ENCODE measurements at regions not wholly inside any gene's neighbourhood (a gene's known extent, or its start where the extent isn't known, plus 50 kb on each side); places are given as distances from the start of the nearest gene placed in this dataset.

GRCh38 chr6:99026135-99026534 lies 78.4 kb upstream of the FBXL4 start:
- H3K36me3 ChIP-seq (ENCODE audit: insufficient read depth in 1 of 2, low read depth in 1 of 2): no peaks in the 10 kb centered on the region
- no peaks in the 10 kb centered on the region for H3K27me3 ChIP-seq (ENCODE audit: insufficient read depth in 3 of 3, low read length in 2 of 3)
- no peaks in the 10 kb centered on the region for H3K9me3 ChIP-seq
- intact Hi-C loops (cut with DNase I): no loop called here
- TF ChIP-seq CTCF (IDR thresholded peaks at IDR 0.05): no peak
- H3K4me3 ChIP-seq: no peak overlapping the region
- 86 to 88% (median 88%) methylated on average over 7 of the region's 7 CpGs for WGBS, 3 donors
- no peaks in the 10 kb centered on the region for H3K4me1 ChIP-seq
- no peak for DNase-seq
- ATAC-seq: no peak
- H3K27ac ChIP-seq: no peak overlapping the region

- Histone ChIP-seq H3K9me3 (no peaks in the 10 kb centered on the region), H3K36me3 (ENCODE audit: insufficient read depth in 1 of 2, low read depth in 1 of 2) (no peaks in the 10 kb centered on the region), H3K27ac (no peak overlapping the region), H3K27me3 (ENCODE audit: insufficient read depth in 3 of 3, low read length in 2 of 3) (no peaks in the 10 kb centered on the region), H3K4me3 (no peak overlapping the region), H3K4me1 (no peaks in the 10 kb centered on the region)
- ATAC-seq: no peak
- intact Hi-C loops (cut with DNase I): no loop called here
- TF ChIP-seq CTCF (IDR thresholded peaks at IDR 0.05): no peak
- DNase-seq: no peak
- WGBS, 3 donors: 59 to 94% (median 79%) methylated on average over 3 of the region's 3 CpGs
Measured at GRCh38 chr6:99024089-99024488, 76.3 kb upstream of the FBXL4 start.

- 46 to 75% (median 52%) methylated on average over 9 of the region's 9 CpGs for WGBS, 3 donors
- Histone ChIP-seq H3K9me3 (no peaks in the 10 kb centered on the region), H3K27me3 (ENCODE audit: insufficient read depth in 3 of 3, low read length in 2 of 3) (no peaks in the 10 kb centered on the region), H3K4me1 (no peaks in the 10 kb centered on the region), H3K36me3 (ENCODE audit: insufficient read depth in 1 of 2, low read depth in 1 of 2) (no peaks in the 10 kb centered on the region), H3K4me3 (no peak overlapping the region), H3K27ac (no peak overlapping the region)
- intact Hi-C loops (cut with DNase I): no loop called here
- peak in 3 of 4 donors; percentile 50 to 81 (median 62) for ATAC-seq
- no peak for TF ChIP-seq CTCF (IDR thresholded peaks at IDR 0.05)
- no peak for DNase-seq
Measured at GRCh38 chr6:99022039-99022609, 74.4 kb upstream of the FBXL4 start.

- ATAC-seq (no peak), DNase-seq (no peak)
- no peak overlapping the region for H3K4me3 ChIP-seq
- H3K27ac ChIP-seq: no peak overlapping the region
- intact Hi-C loops (cut with DNase I): no loop called here
- no peaks in the 10 kb centered on the region for H3K9me3 ChIP-seq
- WGBS, 3 donors: 79 to 91% (median 86%) methylated on average over 1 of the region's 1 CpG
- no peaks in the 10 kb centered on the region for H3K36me3 ChIP-seq (ENCODE audit: insufficient read depth in 1 of 2, low read depth in 1 of 2)
- TF ChIP-seq CTCF (IDR thresholded peaks at IDR 0.05): no peak
- no peaks in the 10 kb centered on the region for H3K4me1 ChIP-seq
- no peaks in the 10 kb centered on the region for H3K27me3 ChIP-seq (ENCODE audit: insufficient read depth in 3 of 3, low read length in 2 of 3)
Measured at GRCh38 chr6:99019381-99019780, 71.6 kb upstream of the FBXL4 start.

GRCh38 chr6:99017150-99017549 lies 69.4 kb upstream of the FBXL4 start:
- Histone ChIP-seq H3K27me3 (ENCODE audit: insufficient read depth in 3 of 3, low read length in 2 of 3) (no peaks in the 10 kb centered on the region), H3K36me3 (ENCODE audit: insufficient read depth in 1 of 2, low read depth in 1 of 2) (no peaks in the 10 kb centered on the region), H3K9me3 (no peaks in the 10 kb centered on the region), H3K4me1 (no peaks in the 10 kb centered on the region), H3K4me3 (no peak overlapping the region), H3K27ac (no peak overlapping the region)
- no peak for TF ChIP-seq CTCF (IDR thresholded peaks at IDR 0.05)
- intact Hi-C loops (cut with DNase I): no loop called here
- DNase-seq (no peak), ATAC-seq (no peak)
- WGBS, 3 donors: 51 to 65% (median 63%) methylated on average over 1 of the region's 1 CpG

Data from psoas muscle (tissue), 7 donors.